ENCODE measurements at regions not wholly inside any gene's neighbourhood (a gene's known extent, or its start where the extent isn't known, plus 50 kb on each side); places are given as distances from the start of the nearest gene placed in this dataset.
"Not testable (repeated sequence)": the region's sequence is repeated elsewhere in the genome, so short reads cannot be mapped to it uniquely, and the experiment has no call there.

DNA sequence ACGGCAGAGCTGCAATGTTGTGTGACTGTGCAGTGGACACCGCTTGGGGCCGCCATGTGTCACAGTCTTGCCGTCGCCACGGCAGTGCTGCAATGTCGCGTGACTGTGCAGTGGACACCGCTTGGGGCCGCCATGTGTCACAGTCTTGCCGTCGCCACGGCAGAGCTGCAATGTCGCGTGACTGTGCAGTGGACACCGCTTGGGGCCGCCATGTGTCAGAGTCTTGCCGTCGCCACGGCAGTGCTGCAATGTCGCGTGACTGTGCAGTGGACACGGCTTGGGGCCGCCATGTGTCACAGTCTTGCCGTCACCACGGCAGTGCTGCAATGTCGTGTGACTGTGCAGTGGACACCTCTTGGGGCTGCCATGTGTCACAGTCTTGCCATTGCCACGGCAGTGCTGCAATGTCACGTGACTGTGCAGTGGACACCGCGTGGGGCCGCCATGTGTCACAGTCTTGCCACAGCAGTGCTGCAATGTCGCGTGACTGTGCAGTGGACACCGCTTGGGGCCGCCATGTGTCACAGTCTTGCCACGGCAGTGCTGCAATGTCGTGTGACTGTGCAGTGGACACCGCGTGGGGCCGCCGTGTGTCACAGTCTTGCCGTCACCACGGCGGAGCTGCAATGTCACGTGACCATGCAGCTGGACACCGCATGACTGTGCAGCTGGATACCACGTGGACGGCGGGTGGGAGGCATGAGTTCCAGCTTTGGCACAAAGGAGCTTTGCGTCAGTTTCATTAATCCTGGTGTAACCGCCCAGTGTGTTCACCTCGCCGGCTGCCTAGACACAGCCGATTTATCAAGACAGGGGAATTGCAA lies 182.1 kb upstream of the FOXD4L5 start:
- H3K4me3 ChIP-seq (ENCODE audit: severe bottlenecking); H3K27me3 ChIP-seq (ENCODE audit: insufficient read depth, poor library complexity, severe bottlenecking); ATAC-seq (ENCODE audit: low read depth); H3K9me3 ChIP-seq (ENCODE audit: severe bottlenecking); H3K27ac ChIP-seq (ENCODE audit: poor library complexity, severe bottlenecking); H3K4me1 ChIP-seq (ENCODE audit: insufficient read depth, poor library complexity, severe bottlenecking); H3K36me3 ChIP-seq (ENCODE audit: low read depth); DNase-seq (ENCODE audit: low spot score): not testable (repeated sequence)

GRCh38 chr9:65465246-65465895 lies 180.4 kb upstream of the FOXD4L5 start:
- DNase-seq (ENCODE audit: low spot score); H3K9me3 ChIP-seq (ENCODE audit: severe bottlenecking): not testable (repeated sequence)

GRCh38 chr9:65462476-65462875 lies 177.5 kb upstream of the FOXD4L5 start:
- not testable (repeated sequence) for ATAC-seq (ENCODE audit: low read depth); H3K36me3 ChIP-seq (ENCODE audit: low read depth); H3K9me3 ChIP-seq (ENCODE audit: severe bottlenecking); DNase-seq (ENCODE audit: low spot score); H3K27me3 ChIP-seq (ENCODE audit: insufficient read depth, poor library complexity, severe bottlenecking); H3K27ac ChIP-seq (ENCODE audit: poor library complexity, severe bottlenecking); H3K4me3 ChIP-seq (ENCODE audit: severe bottlenecking); H3K4me1 ChIP-seq (ENCODE audit: insufficient read depth, poor library complexity, severe bottlenecking)

More at GRCh38 chr9:65465246-65465895, 180.4 kb upstream of the FOXD4L5 start:
- H3K4me3 ChIP-seq (ENCODE audit: severe bottlenecking); H3K36me3 ChIP-seq (ENCODE audit: low read depth); H3K27me3 ChIP-seq (ENCODE audit: insufficient read depth, poor library complexity, severe bottlenecking); ATAC-seq (ENCODE audit: low read depth); H3K4me1 ChIP-seq (ENCODE audit: insufficient read depth, poor library complexity, severe bottlenecking); H3K27ac ChIP-seq (ENCODE audit: poor library complexity, severe bottlenecking): not testable (repeated sequence)

GRCh38 chr9:65459756-65460320 lies 174.8 kb upstream of the FOXD4L5 start:
- DNase-seq (ENCODE audit: low spot score) (no peak), ATAC-seq (ENCODE audit: low read depth) (no peak)
- H3K9me3 ChIP-seq (ENCODE audit: severe bottlenecking) = no peaks in the 10 kb centered on the region
- H3K36me3 ChIP-seq (ENCODE audit: low read depth) = no peaks in the 10 kb centered on the region
- TF ChIP-seq, protein P1, sequence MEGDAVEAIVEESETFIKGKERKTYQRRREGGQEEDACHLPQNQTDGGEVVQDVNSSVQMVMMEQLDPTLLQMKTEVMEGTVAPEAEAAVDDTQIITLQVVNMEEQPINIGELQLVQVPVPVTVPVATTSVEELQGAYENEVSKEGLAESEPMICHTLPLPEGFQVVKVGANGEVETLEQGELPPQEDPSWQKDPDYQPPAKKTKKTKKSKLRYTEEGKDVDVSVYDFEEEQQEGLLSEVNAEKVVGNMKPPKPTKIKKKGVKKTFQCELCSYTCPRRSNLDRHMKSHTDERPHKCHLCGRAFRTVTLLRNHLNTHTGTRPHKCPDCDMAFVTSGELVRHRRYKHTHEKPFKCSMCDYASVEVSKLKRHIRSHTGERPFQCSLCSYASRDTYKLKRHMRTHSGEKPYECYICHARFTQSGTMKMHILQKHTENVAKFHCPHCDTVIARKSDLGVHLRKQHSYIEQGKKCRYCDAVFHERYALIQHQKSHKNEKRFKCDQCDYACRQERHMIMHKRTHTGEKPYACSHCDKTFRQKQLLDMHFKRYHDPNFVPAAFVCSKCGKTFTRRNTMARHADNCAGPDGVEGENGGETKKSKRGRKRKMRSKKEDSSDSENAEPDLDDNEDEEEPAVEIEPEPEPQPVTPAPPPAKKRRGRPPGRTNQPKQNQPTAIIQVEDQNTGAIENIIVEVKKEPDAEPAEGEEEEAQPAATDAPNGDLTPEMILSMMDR (IDR thresholded peaks at IDR 0.05; ENCODE audit: poor library complexity, severe bottlenecking) = no peak
- no peak overlapping the region for H3K27ac ChIP-seq (ENCODE audit: poor library complexity, severe bottlenecking)
- H3K4me3 ChIP-seq (ENCODE audit: severe bottlenecking) = no peak overlapping the region
- H3K4me1 ChIP-seq (ENCODE audit: insufficient read depth, poor library complexity, severe bottlenecking) = no peaks in the 10 kb centered on the region
- H3K27me3 ChIP-seq (ENCODE audit: insufficient read depth, poor library complexity, severe bottlenecking) = no peaks in the 10 kb centered on the region

DNA sequence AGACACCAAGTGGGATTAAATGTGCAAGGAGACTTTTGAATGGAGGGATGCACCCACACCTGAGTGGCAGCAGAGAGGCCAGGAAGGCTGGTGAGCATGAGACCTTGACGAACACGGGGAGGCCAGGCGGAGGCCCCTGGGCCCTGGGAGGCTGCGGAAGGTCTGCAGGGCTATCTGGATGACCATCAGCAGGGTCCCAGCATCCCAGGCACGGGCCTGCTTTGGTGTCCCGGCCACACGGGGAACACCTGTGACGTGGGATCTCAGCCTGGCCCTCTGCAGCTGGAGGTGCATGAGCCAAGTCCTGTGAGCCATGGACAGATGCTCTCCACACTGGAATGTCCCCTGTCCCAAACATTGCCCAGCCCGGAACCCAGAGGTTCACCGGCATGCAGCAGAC lies 174.0 kb upstream of the FOXD4L5 start:
- no peak for ATAC-seq (ENCODE audit: low read depth)
- no peak overlapping the region for H3K4me3 ChIP-seq (ENCODE audit: severe bottlenecking)

GRCh38 chr9:65458465-65458864 lies 173.5 kb upstream of the FOXD4L5 start:
- TF ChIP-seq, protein P1 (IDR thresholded peaks at IDR 0.05; ENCODE audit: poor library complexity, severe bottlenecking) = no peak
- ATAC-seq (ENCODE audit: low read depth) (no peak), DNase-seq (ENCODE audit: low spot score) (no peak)
- Histone ChIP-seq H3K9me3 (ENCODE audit: severe bottlenecking) (no peaks in the 10 kb centered on the region), H3K36me3 (ENCODE audit: low read depth) (no peaks in the 10 kb centered on the region), H3K4me3 (ENCODE audit: severe bottlenecking) (no peak overlapping the region), H3K27ac (ENCODE audit: poor library complexity, severe bottlenecking) (no peak overlapping the region), H3K27me3 (ENCODE audit: insufficient read depth, poor library complexity, severe bottlenecking) (no peaks in the 10 kb centered on the region), H3K4me1 (ENCODE audit: insufficient read depth, poor library complexity, severe bottlenecking) (no peaks in the 10 kb centered on the region)

More for the DNA sequence above, 174.0 kb upstream of the FOXD4L5 start:
- H3K36me3 ChIP-seq (ENCODE audit: low read depth) = no peaks in the 10 kb centered on the region
- H3K4me1 ChIP-seq (ENCODE audit: insufficient read depth, poor library complexity, severe bottlenecking) = no peaks in the 10 kb centered on the region
- no peaks in the 10 kb centered on the region for H3K27me3 ChIP-seq (ENCODE audit: insufficient read depth, poor library complexity, severe bottlenecking)
- H3K27ac ChIP-seq (ENCODE audit: poor library complexity, severe bottlenecking) = no peak overlapping the region
- no peaks in the 10 kb centered on the region for H3K9me3 ChIP-seq (ENCODE audit: severe bottlenecking)
- no peak for DNase-seq (ENCODE audit: low spot score)
- TF ChIP-seq, protein P1 (IDR thresholded peaks at IDR 0.05; ENCODE audit: poor library complexity, severe bottlenecking) = no peak

- H3K36me3 ChIP-seq (ENCODE audit: low read depth); H3K27ac ChIP-seq (ENCODE audit: poor library complexity, severe bottlenecking); H3K4me1 ChIP-seq (ENCODE audit: insufficient read depth, poor library complexity, severe bottlenecking); H3K27me3 ChIP-seq (ENCODE audit: insufficient read depth, poor library complexity, severe bottlenecking); H3K9me3 ChIP-seq (ENCODE audit: severe bottlenecking); DNase-seq (ENCODE audit: low spot score); H3K4me3 ChIP-seq (ENCODE audit: severe bottlenecking); ATAC-seq (ENCODE audit: low read depth): not testable (repeated sequence)
Observed at GRCh38 chr9:65456991-65457390, 172.0 kb upstream of the FOXD4L5 start.

DNA sequence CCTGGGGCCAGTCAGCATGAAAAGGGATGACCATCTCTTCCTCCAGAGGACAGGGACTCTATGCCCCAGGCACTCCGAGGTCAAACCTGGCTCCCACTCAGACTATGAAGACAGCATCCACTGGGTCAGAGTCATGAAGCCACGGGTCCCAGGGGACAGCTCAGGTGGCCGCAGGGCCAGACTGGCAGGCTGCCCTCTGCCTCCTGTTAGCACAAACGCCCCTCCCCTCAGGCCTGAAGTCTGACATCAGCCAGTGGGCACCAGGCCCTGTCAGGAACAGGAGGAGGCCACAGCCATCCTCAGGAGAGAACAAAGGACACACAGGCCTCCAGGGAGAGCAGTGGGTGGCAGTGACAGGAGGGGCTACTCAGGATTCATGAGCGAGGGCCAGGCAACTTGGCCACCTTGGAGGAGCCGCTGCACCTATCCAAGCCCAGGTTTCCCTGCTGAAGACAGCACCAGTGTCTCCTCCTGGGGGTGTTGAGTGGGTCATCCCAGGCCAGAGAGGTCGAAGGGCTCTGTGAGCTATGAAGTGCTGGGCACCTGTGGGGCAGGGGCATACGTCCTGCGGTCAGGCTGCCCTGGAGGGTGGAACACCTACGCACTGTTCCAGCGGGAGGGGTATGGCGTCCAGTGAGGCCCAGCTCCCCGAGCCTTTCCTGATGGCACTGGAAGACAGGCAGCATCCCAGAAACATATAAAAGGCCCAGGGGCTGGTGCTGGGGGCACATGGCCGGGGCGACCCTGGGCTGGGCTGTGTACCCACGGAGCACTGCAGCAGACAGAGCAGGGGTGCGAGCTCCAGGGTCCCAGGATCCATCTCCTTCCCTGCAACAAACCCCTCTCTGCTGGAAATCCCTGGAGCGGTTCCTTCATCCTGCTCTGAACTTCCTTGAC lies 171.0 kb upstream of the FOXD4L5 start:
- H3K9me3 ChIP-seq (ENCODE audit: severe bottlenecking); H3K27me3 ChIP-seq (ENCODE audit: insufficient read depth, poor library complexity, severe bottlenecking); H3K4me3 ChIP-seq (ENCODE audit: severe bottlenecking); H3K36me3 ChIP-seq (ENCODE audit: low read depth); ATAC-seq (ENCODE audit: low read depth); H3K4me1 ChIP-seq (ENCODE audit: insufficient read depth, poor library complexity, severe bottlenecking); H3K27ac ChIP-seq (ENCODE audit: poor library complexity, severe bottlenecking); DNase-seq (ENCODE audit: low spot score): not testable (repeated sequence)
